GM21381 (cell line): ENCODE measurements at regions not wholly inside any gene's neighbourhood (a gene's known extent, or its start where the extent isn't known, plus 50 kb on each side); places are given as distances from the start of the nearest gene placed in this dataset.

Experiments used
- ATAC-seq: cut with Tn5 transposase; IDR thresholded peaks from one replicate; pipeline ENCODE4 v1.9.1; 2021; ENCODE audit warnings: mild to moderate bottlenecking, moderate library complexity; ENCODE audit not compliant: unreplicated experiment

- ATAC-seq = no peak
Observed at GRCh38 chr16:47973552-47973951, 182.2 kb downstream of the ABCC12 start.

- no peak for ATAC-seq
Observed at GRCh38 chr16:47972246-47972985, 183.4 kb downstream of the ABCC12 start.

GRCh38 chr16:47971225-47971624, 184.6 kb downstream of the ABCC12 start:
- ATAC-seq = no peak

- no peak for ATAC-seq
Observed at GRCh38 chr16:47970291-47970931, 185.4 kb downstream of the ABCC12 start.

GRCh38 chr16:47967374-47967773, 188.4 kb downstream of the ABCC12 start:
- no peak for ATAC-seq

- ATAC-seq = no peak
Observed at GRCh38 chr16:47966325-47966724, 189.5 kb downstream of the ABCC12 start.

GRCh38 chr16:47965439-47965838, 190.4 kb downstream of the ABCC12 start:
- no peak for ATAC-seq

GRCh38 chr16:47958726-47959125, 197.1 kb downstream of the ABCC12 start:
- no peak for ATAC-seq

- ATAC-seq = no peak
Observed at GRCh38 chr16:47956916-47957315, 198.9 kb downstream of the ABCC12 start.

GRCh38 chr16:47949714-47950113, 206.1 kb downstream of the ABCC12 start:
- ATAC-seq = no peak

- ATAC-seq = no peak
Observed at GRCh38 chr16:47949276-47949675, 206.5 kb downstream of the ABCC12 start.

GRCh38 chr16:47947723-47948122, 208.1 kb downstream of the ABCC12 start:
- no peak for ATAC-seq

- no peak for ATAC-seq
Observed at GRCh38 chr16:47946092-47946491, 209.7 kb downstream of the ABCC12 start.

- ATAC-seq = no peak
Observed at GRCh38 chr16:47944589-47944988, 211.2 kb downstream of the ABCC12 start.

GRCh38 chr16:47943235-47943634, 212.6 kb downstream of the ABCC12 start:
- no peak for ATAC-seq

GRCh38 chr16:47940466-47940865, 215.3 kb downstream of the ABCC12 start:
- no peak for ATAC-seq

- ATAC-seq = no peak
Observed at GRCh38 chr16:47939680-47940079, 216.1 kb downstream of the ABCC12 start.

GRCh38 chr16:47938272-47938671, 217.5 kb downstream of the ABCC12 start:
- no peak for ATAC-seq

GRCh38 chr16:47928008-47928407, 227.8 kb downstream of the ABCC12 start:
- ATAC-seq = no peak

- ATAC-seq = no peak
Observed at GRCh38 chr16:47927330-47927729, 228.5 kb downstream of the ABCC12 start.

- no peak for ATAC-seq
Observed at GRCh38 chr16:47925811-47926460, 229.9 kb downstream of the ABCC12 start.

- no peak for ATAC-seq
Observed at GRCh38 chr16:47924950-47925349, 230.8 kb downstream of the ABCC12 start.
